ENCODE measurements at regions not wholly inside any gene's neighbourhood (a gene's known extent, or its start where the extent isn't known, plus 50 kb on each side); places are given as distances from the start of the nearest gene placed in this dataset.
"Not testable (repeated sequence)": the region's sequence is repeated elsewhere in the genome, so short reads cannot be mapped to it uniquely, and the experiment has no call there.

GRCh38 chr20:43358811-43359210 lies 98.9 kb upstream of the SRSF6 start:
- DNase-seq: no peak

GRCh38 chr20:43357352-43357751 lies 100.3 kb upstream of the SRSF6 start:
- no peak overlapping the region for H3K4me3 ChIP-seq (ENCODE audit: low read length)

More at GRCh38 chr20:43358811-43359210, 98.9 kb upstream of the SRSF6 start:
- H2AFZ ChIP-seq (ENCODE audit: low read length): no peak overlapping the region
- no peaks in the 10 kb centered on the region for H3K36me3 ChIP-seq (ENCODE audit: insufficient read depth, low read length)
- H3K79me2 ChIP-seq (ENCODE audit: low read length): no peaks in the 10 kb centered on the region
- no peaks in the 10 kb centered on the region for H3K27me3 ChIP-seq (ENCODE audit: low read length)
- no peaks in the 10 kb centered on the region for H4K20me1 ChIP-seq (ENCODE audit: insufficient read depth, low read depth, low read length)
- H3K4me3 ChIP-seq (ENCODE audit: low read length): no peak overlapping the region
- no peaks in the 10 kb centered on the region for H3K9me3 ChIP-seq (ENCODE audit: low read length)
- H3K4me1 ChIP-seq (ENCODE audit: low read length): no peaks in the 10 kb centered on the region
- H3K9ac ChIP-seq (ENCODE audit: low read length): no peak overlapping the region
- H3K27ac ChIP-seq (ENCODE audit: low read length): no peak overlapping the region
- no peak overlapping the region for H3K4me2 ChIP-seq (ENCODE audit: low read depth, low read length, poor library complexity, severe bottlenecking)
- no peaks in the 10 kb centered on the region for H3K9me2 ChIP-seq (replicated peaks; ENCODE audit: insufficient read depth, low read length)

GRCh38 chr20:43355610-43356009 lies 102.1 kb upstream of the SRSF6 start:
- Histone ChIP-seq H3K4me3 (ENCODE audit: low read length) (no peak overlapping the region), H3K27me3 (ENCODE audit: low read length) (no peaks in the 10 kb centered on the region), H3K79me2 (ENCODE audit: low read length) (no peaks in the 10 kb centered on the region), H3K4me2 (ENCODE audit: low read depth, low read length, poor library complexity, severe bottlenecking) (no peak overlapping the region), H4K20me1 (ENCODE audit: insufficient read depth, low read depth, low read length) (no peaks in the 10 kb centered on the region), H3K36me3 (ENCODE audit: insufficient read depth, low read length) (no peaks in the 10 kb centered on the region), H3K9me2 (replicated peaks; ENCODE audit: insufficient read depth, low read length) (no peaks in the 10 kb centered on the region), H2AFZ (ENCODE audit: low read length) (no peak overlapping the region), H3K27ac (ENCODE audit: low read length) (no peak overlapping the region), H3K4me1 (ENCODE audit: low read length) (no peaks in the 10 kb centered on the region), H3K9me3 (ENCODE audit: low read length) (no peaks in the 10 kb centered on the region), H3K9ac (ENCODE audit: low read length) (no peak overlapping the region)
- DNase-seq: no peak

More at GRCh38 chr20:43357352-43357751, 100.3 kb upstream of the SRSF6 start:
- no peaks in the 10 kb centered on the region for H3K27me3 ChIP-seq (ENCODE audit: low read length)
- H3K36me3 ChIP-seq (ENCODE audit: insufficient read depth, low read length): no peaks in the 10 kb centered on the region
- H4K20me1 ChIP-seq (ENCODE audit: insufficient read depth, low read depth, low read length): no peaks in the 10 kb centered on the region
- no peak overlapping the region for H3K27ac ChIP-seq (ENCODE audit: low read length)
- DNase-seq: no peak
- no peak overlapping the region for H3K4me2 ChIP-seq (ENCODE audit: low read depth, low read length, poor library complexity, severe bottlenecking)
- H3K9me3 ChIP-seq (ENCODE audit: low read length): no peaks in the 10 kb centered on the region
- no peaks in the 10 kb centered on the region for H3K79me2 ChIP-seq (ENCODE audit: low read length)
- no peak overlapping the region for H3K9ac ChIP-seq (ENCODE audit: low read length)
- no peaks in the 10 kb centered on the region for H3K9me2 ChIP-seq (replicated peaks; ENCODE audit: insufficient read depth, low read length)
- H2AFZ ChIP-seq (ENCODE audit: low read length): no peak overlapping the region
- no peaks in the 10 kb centered on the region for H3K4me1 ChIP-seq (ENCODE audit: low read length)

- no peaks in the 10 kb centered on the region for H3K9me3 ChIP-seq (ENCODE audit: low read length)
- no peak overlapping the region for H2AFZ ChIP-seq (ENCODE audit: low read length)
- no peak overlapping the region for H3K4me3 ChIP-seq (ENCODE audit: low read length)
- H3K4me1 ChIP-seq (ENCODE audit: low read length): no peaks in the 10 kb centered on the region
- H3K27ac ChIP-seq (ENCODE audit: low read length): no peak overlapping the region
- no peak for DNase-seq
- no peak overlapping the region for H3K4me2 ChIP-seq (ENCODE audit: low read depth, low read length, poor library complexity, severe bottlenecking)
- no peaks in the 10 kb centered on the region for H4K20me1 ChIP-seq (ENCODE audit: insufficient read depth, low read depth, low read length)
- H3K36me3 ChIP-seq (ENCODE audit: insufficient read depth, low read length): no peaks in the 10 kb centered on the region
- H3K79me2 ChIP-seq (ENCODE audit: low read length): no peaks in the 10 kb centered on the region
- H3K27me3 ChIP-seq (ENCODE audit: low read length): no peaks in the 10 kb centered on the region
- H3K9me2 ChIP-seq (replicated peaks; ENCODE audit: insufficient read depth, low read length): no peaks in the 10 kb centered on the region
- no peak overlapping the region for H3K9ac ChIP-seq (ENCODE audit: low read length)
Measured at GRCh38 chr20:43352996-43353395, 104.7 kb upstream of the SRSF6 start.

GRCh38 chr20:43350694-43351093 lies 107.0 kb upstream of the SRSF6 start:
- not testable (repeated sequence) for H3K4me2 ChIP-seq (ENCODE audit: low read depth, low read length, poor library complexity, severe bottlenecking); H3K27me3 ChIP-seq (ENCODE audit: low read length); H4K20me1 ChIP-seq (ENCODE audit: insufficient read depth, low read depth, low read length); H3K4me3 ChIP-seq (ENCODE audit: low read length); H3K79me2 ChIP-seq (ENCODE audit: low read length); H3K36me3 ChIP-seq (ENCODE audit: insufficient read depth, low read length); H3K4me1 ChIP-seq (ENCODE audit: low read length); H3K9me3 ChIP-seq (ENCODE audit: low read length); DNase-seq; H3K9ac ChIP-seq (ENCODE audit: low read length); H3K27ac ChIP-seq (ENCODE audit: low read length); H2AFZ ChIP-seq (ENCODE audit: low read length); H3K9me2 ChIP-seq (replicated peaks; ENCODE audit: insufficient read depth, low read length)

- no peaks in the 10 kb centered on the region for H3K9me2 ChIP-seq (replicated peaks; ENCODE audit: insufficient read depth, low read length)
- H3K4me1 ChIP-seq (ENCODE audit: low read length): no peaks in the 10 kb centered on the region
- no peak for DNase-seq
- no peaks in the 10 kb centered on the region for H3K9me3 ChIP-seq (ENCODE audit: low read length)
- H3K36me3 ChIP-seq (ENCODE audit: insufficient read depth, low read length): no peaks in the 10 kb centered on the region
- no peak overlapping the region for H2AFZ ChIP-seq (ENCODE audit: low read length)
- no peaks in the 10 kb centered on the region for H4K20me1 ChIP-seq (ENCODE audit: insufficient read depth, low read depth, low read length)
- H3K27me3 ChIP-seq (ENCODE audit: low read length): no peaks in the 10 kb centered on the region
- no peak overlapping the region for H3K4me3 ChIP-seq (ENCODE audit: low read length)
- H3K4me2 ChIP-seq (ENCODE audit: low read depth, low read length, poor library complexity, severe bottlenecking): no peak overlapping the region
- no peaks in the 10 kb centered on the region for H3K79me2 ChIP-seq (ENCODE audit: low read length)
- H3K9ac ChIP-seq (ENCODE audit: low read length): no peak overlapping the region
- no peak overlapping the region for H3K27ac ChIP-seq (ENCODE audit: low read length)
Measured at GRCh38 chr20:43349841-43350240, 107.9 kb upstream of the SRSF6 start.

- not testable (repeated sequence) for DNase-seq; H4K20me1 ChIP-seq (ENCODE audit: insufficient read depth, low read depth, low read length); H3K36me3 ChIP-seq (ENCODE audit: insufficient read depth, low read length); H3K4me2 ChIP-seq (ENCODE audit: low read depth, low read length, poor library complexity, severe bottlenecking); H3K27me3 ChIP-seq (ENCODE audit: low read length); H3K4me3 ChIP-seq (ENCODE audit: low read length); H3K9ac ChIP-seq (ENCODE audit: low read length); H3K9me2 ChIP-seq (replicated peaks; ENCODE audit: insufficient read depth, low read length); H3K27ac ChIP-seq (ENCODE audit: low read length); H3K4me1 ChIP-seq (ENCODE audit: low read length); H3K79me2 ChIP-seq (ENCODE audit: low read length); H2AFZ ChIP-seq (ENCODE audit: low read length); H3K9me3 ChIP-seq (ENCODE audit: low read length)
Measured at GRCh38 chr20:43347839-43348238, 109.9 kb upstream of the SRSF6 start.

GRCh38 chr20:43345676-43346075 lies 112.0 kb upstream of the SRSF6 start:
- H3K9me2 ChIP-seq (replicated peaks; ENCODE audit: insufficient read depth, low read length): no peaks in the 10 kb centered on the region
- no peak for DNase-seq
- no peak overlapping the region for H3K9ac ChIP-seq (ENCODE audit: low read length)
- no peaks in the 10 kb centered on the region for H3K79me2 ChIP-seq (ENCODE audit: low read length)
- H3K27me3 ChIP-seq (ENCODE audit: low read length): 0 out of 2 replicates have a peak, but pooled peaks cover 3% of the 10 kb centered on the region
- no peaks in the 10 kb centered on the region; the same call in 1 of the 2 replicates for H3K9me3 ChIP-seq (ENCODE audit: low read length)
- no peak overlapping the region for H3K4me3 ChIP-seq (ENCODE audit: low read length)
- H3K4me1 ChIP-seq (ENCODE audit: low read length): no peaks in the 10 kb centered on the region
- no peak overlapping the region for H2AFZ ChIP-seq (ENCODE audit: low read length)
- no peaks in the 10 kb centered on the region for H3K36me3 ChIP-seq (ENCODE audit: insufficient read depth, low read length)
- no peak overlapping the region for H3K4me2 ChIP-seq (ENCODE audit: low read depth, low read length, poor library complexity, severe bottlenecking)
- no peak overlapping the region for H3K27ac ChIP-seq (ENCODE audit: low read length)
- H4K20me1 ChIP-seq (ENCODE audit: insufficient read depth, low read depth, low read length): no peaks in the 10 kb centered on the region

- Histone ChIP-seq H3K4me3 (ENCODE audit: low read length) (no peak overlapping the region), H3K4me2 (ENCODE audit: low read depth, low read length, poor library complexity, severe bottlenecking) (no peak overlapping the region), H3K9ac (ENCODE audit: low read length) (no peak overlapping the region), H3K27ac (ENCODE audit: low read length) (no peak overlapping the region), H3K36me3 (ENCODE audit: insufficient read depth, low read length) (no peaks in the 10 kb centered on the region), H3K9me2 (replicated peaks; ENCODE audit: insufficient read depth, low read length) (no peaks in the 10 kb centered on the region), H2AFZ (ENCODE audit: low read length) (no peak overlapping the region), H4K20me1 (ENCODE audit: insufficient read depth, low read depth, low read length) (no peaks in the 10 kb centered on the region), H3K27me3 (ENCODE audit: low read length) (0 out of 2 replicates have a peak, but pooled peaks cover 3% of the 10 kb centered on the region), H3K9me3 (ENCODE audit: low read length) (no peaks in the 10 kb centered on the region; the same call in 1 of the 2 replicates), H3K4me1 (ENCODE audit: low read length) (no peaks in the 10 kb centered on the region), H3K79me2 (ENCODE audit: low read length) (no peaks in the 10 kb centered on the region)
- no peak for DNase-seq
Measured at GRCh38 chr20:43341511-43341910, 116.2 kb upstream of the SRSF6 start.

All from Karpas-422 (cell line).